ENCODE measurements at regions not wholly inside any gene's neighbourhood (a gene's known extent, or its start where the extent isn't known, plus 50 kb on each side); places are given as distances from the start of the nearest gene placed in this dataset.

DNA sequence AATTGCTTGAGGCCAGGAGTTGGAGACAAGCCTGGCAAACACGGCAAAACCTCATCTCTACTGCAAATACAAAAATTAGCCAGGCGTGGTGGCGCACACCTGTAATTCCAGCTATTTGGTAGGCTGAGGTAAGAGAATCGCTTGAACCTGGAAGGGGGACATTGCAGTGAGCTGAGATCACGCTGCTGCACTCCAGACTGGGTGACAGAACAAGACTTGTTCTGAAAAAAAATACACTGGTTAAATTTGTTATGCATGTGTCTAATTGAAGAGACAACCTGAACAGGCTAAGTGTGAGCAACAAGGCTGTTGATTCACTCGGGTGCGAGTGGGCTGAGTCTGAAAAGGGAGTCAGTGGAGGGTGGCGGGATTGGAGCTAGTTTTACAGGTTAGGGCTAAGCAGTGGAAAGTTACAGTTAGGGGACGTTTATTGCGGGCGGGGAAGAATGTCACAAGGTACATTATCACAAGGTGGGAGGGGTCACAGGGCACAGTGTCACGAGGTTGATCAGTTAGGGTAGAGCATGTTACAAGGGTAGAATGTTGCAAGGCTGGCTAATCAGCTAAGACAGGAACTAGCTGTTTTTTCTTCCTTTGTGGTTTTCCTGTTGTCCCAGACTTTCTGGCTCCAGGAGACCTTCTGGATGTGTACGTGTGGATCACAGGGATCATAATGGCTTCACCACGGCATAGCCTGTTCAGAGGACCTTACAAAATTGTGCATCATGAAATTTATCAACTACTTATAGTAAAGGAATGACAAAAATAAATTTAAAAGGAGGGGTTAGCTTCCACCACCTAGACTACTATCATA is 115.8 kb downstream of the NAA11 start:
- FAIRE-seq (no peak), DNase-seq (ENCODE audit: insufficient read length, low spot score) (no peak)
- TF ChIP-seq, protein P1, sequence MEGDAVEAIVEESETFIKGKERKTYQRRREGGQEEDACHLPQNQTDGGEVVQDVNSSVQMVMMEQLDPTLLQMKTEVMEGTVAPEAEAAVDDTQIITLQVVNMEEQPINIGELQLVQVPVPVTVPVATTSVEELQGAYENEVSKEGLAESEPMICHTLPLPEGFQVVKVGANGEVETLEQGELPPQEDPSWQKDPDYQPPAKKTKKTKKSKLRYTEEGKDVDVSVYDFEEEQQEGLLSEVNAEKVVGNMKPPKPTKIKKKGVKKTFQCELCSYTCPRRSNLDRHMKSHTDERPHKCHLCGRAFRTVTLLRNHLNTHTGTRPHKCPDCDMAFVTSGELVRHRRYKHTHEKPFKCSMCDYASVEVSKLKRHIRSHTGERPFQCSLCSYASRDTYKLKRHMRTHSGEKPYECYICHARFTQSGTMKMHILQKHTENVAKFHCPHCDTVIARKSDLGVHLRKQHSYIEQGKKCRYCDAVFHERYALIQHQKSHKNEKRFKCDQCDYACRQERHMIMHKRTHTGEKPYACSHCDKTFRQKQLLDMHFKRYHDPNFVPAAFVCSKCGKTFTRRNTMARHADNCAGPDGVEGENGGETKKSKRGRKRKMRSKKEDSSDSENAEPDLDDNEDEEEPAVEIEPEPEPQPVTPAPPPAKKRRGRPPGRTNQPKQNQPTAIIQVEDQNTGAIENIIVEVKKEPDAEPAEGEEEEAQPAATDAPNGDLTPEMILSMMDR (IDR thresholded peaks at IDR 0.05; ENCODE audit: insufficient read depth, missing control alignments): no peak

DNA sequence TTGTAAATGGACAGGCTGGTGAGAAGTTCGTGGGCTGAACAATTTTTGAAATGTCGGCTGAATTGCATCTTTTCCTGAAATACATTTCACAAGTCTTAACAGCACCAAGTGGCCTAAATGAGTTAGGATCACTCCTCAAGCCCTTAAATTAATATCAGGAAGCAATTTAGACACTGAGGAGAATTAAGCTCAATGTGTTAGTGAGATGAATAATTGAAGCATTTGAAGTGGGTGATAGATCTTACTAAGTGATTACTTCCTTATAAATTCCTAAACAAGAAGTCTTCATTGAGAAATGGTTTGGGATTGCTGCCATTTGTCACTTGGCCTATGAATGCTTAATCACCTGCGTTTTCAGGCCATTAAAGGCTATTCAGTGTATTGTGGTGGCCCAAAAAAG is 116.8 kb downstream of the NAA11 start:
- FAIRE-seq: no peak
- DNase-seq (ENCODE audit: insufficient read length, low spot score): no peak
- TF ChIP-seq, protein P1 (IDR thresholded peaks at IDR 0.05; ENCODE audit: insufficient read depth, missing control alignments): no peak

- TF ChIP-seq, protein P1 (IDR thresholded peaks at IDR 0.05; ENCODE audit: insufficient read depth, missing control alignments): no peak
- no peak for FAIRE-seq
Measured at GRCh38 chr4:79207281-79207680, 118.6 kb downstream of the NAA11 start.

DNA sequence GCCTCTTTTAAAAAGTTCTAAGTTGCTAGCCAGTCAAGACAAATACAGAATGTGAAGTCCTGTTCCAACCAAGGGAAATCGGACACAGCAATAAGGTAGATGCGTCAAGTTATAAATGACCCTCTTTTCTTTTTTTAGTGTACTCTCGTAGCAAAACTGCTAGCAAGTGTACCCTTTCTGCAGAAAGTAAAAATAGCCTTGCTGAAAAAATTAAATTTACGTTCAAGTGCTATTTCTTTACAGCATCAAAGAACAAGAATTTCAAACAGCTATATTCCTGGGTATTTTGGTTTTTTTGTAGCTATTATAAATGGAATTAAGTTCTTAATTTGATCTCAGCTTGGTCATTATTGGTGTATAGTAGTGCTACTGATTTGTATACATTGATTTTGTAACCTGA is 119.2 kb downstream of the NAA11 start:
- TF ChIP-seq, protein P1 (IDR thresholded peaks at IDR 0.05; ENCODE audit: insufficient read depth, missing control alignments): no peak
- no peak for FAIRE-seq
- no peak for DNase-seq (ENCODE audit: insufficient read length, low spot score)

More at GRCh38 chr4:79207281-79207680, 118.6 kb downstream of the NAA11 start:
- no peak for DNase-seq (ENCODE audit: insufficient read length, low spot score)

DNA sequence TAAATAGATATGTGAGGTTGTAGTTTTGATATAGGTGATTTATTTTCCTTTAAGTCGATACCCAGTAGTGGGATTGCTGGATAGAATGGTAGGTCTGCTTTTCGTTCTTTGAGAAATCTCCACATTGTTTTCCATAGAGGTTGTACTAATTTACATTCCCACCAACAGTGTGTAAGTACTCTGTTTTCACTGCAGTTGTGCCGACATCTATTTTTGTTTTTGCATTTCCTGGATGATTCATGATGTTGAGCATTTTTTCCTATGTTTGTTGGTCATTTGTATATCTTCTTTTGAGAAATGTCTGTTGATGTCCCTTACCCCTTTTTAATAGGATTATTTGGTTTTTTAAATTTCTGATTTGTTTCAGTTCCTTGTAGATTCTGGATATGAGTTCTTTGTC is 120.7 kb downstream of the NAA11 start:
- no peak for FAIRE-seq
- no peak for DNase-seq (ENCODE audit: insufficient read length, low spot score)
- TF ChIP-seq, protein P1 (IDR thresholded peaks at IDR 0.05; ENCODE audit: insufficient read depth, missing control alignments): no peak

DNA sequence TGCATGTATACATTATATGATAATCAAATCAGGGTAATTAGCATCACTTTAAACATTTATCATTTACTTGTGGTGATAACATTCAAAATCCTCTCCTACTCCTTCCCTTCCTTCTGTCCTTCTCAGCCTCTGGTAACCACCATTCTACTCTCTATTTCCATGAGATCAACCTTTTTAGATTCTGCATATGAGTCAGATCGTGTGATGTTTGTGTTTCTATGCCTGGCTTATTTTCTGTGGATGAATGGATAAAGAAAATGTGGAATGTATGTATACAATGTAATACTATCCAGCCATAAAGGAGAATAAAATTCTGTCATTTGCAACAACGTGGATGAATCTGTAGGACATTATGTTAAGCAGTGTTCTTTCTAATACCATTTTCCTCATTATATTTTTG is 123.9 kb downstream of the NAA11 start:
- FAIRE-seq (no peak), DNase-seq (ENCODE audit: insufficient read length, low spot score) (no peak)
- TF ChIP-seq, protein P1 (IDR thresholded peaks at IDR 0.05; ENCODE audit: insufficient read depth, missing control alignments): no peak

- TF ChIP-seq, protein P1 (IDR thresholded peaks at IDR 0.05; ENCODE audit: insufficient read depth, missing control alignments): no peak
- DNase-seq (ENCODE audit: insufficient read length, low spot score): no peak
- no peak for FAIRE-seq
Measured at GRCh38 chr4:79199743-79200142, 126.1 kb downstream of the NAA11 start.

Data from D721Med (cell line).